MM.1S (cell line): ENCODE measurements at regions not wholly inside any gene's neighbourhood (a gene's known extent, or its start where the extent isn't known, plus 50 kb on each side); places are given as distances from the start of the nearest gene placed in this dataset.

Experiments
- DNase-seq: peaks from one replicate; pipeline ENCODE4 v3.0.0-alpha.2; 2015
- H2AFZ ChIP-seq: fragments of 300-600 bp; sonication (generic); 2 replicates; pipeline ENCODE4 v1.6.0; 2016; ENCODE audit warnings: antibody characterized with exemption, low read length
- H3F3A ChIP-seq: fragments of 300-600 bp; sonication (generic); 2 replicates; pipeline ENCODE4 v1.6.1; 2016; ENCODE audit warnings: mild to moderate bottlenecking, antibody characterized with exemption, low read length, moderate library complexity, mixed read lengths; ENCODE audit not compliant: insufficient read depth
- H3K27ac ChIP-seq: fragments of 300-600 bp; sonication (generic); 2 replicates; pipeline ENCODE4 v1.5.1; 2016; ENCODE audit warnings: mild to moderate bottlenecking, low read length
- H3K27me3 ChIP-seq: fragments of 300-600 bp; sonication (generic); replicated peaks from 2 replicates; pipeline ENCODE4 v1.6.0; 2016; ENCODE audit warnings: low read length; ENCODE audit not compliant: insufficient read depth
- H3K36me3 ChIP-seq: fragments of 300-600 bp; sonication (generic); replicated peaks from 2 replicates; pipeline ENCODE4 v1.6.1; 2016; ENCODE audit warnings: mild to moderate bottlenecking, low read length, mixed read lengths; ENCODE audit not compliant: insufficient read depth
- H3K4me1 ChIP-seq: fragments of 300-600 bp; sonication (generic); 2 replicates; pipeline ENCODE4 v1.6.1; 2016; ENCODE audit warnings: low read length, mixed read lengths
- H3K4me2 ChIP-seq: fragments of 300-600 bp; sonication (generic); 2 replicates; pipeline ENCODE4 v1.6.0; 2016; ENCODE audit warnings: low read depth, low read length
- H3K4me3 ChIP-seq: fragments of 300-600 bp; sonication (generic); 2 replicates; pipeline ENCODE4 v1.5.1; 2016; ENCODE audit warnings: low read length, mixed read lengths
- H3K79me2 ChIP-seq: fragments of 300-600 bp; sonication (generic); 2 replicates; pipeline ENCODE4 v1.6.1; 2016; ENCODE audit warnings: mixed run types, low read length, mixed read lengths
- H3K9ac ChIP-seq: fragments of 300-600 bp; sonication (generic); 2 replicates; pipeline ENCODE4 v1.6.1; 2016; ENCODE audit warnings: low read length, mixed read lengths
- H3K9me2 ChIP-seq: fragments of 300-600 bp; sonication (generic); replicated peaks from 2 replicates; pipeline ENCODE4 v1.6.1; 2016; ENCODE audit warnings: mild to moderate bottlenecking, low read length, mixed read lengths; ENCODE audit not compliant: insufficient read depth
- H3K9me3 ChIP-seq: fragments of 300-600 bp; sonication (generic); replicated peaks from 2 replicates; pipeline ENCODE4 v1.6.1; 2016; ENCODE audit warnings: mild to moderate bottlenecking, low read length, mixed read lengths; ENCODE audit not compliant: insufficient read depth
- H4K20me1 ChIP-seq: fragments of 300-600 bp; sonication (generic); 2 replicates; pipeline ENCODE4 v1.6.1; 2016; ENCODE audit warnings: mild to moderate bottlenecking, low read length, moderate library complexity, mixed read lengths; ENCODE audit not compliant: insufficient read depth
- EZH2 ChIP-seq: fragments of 300-600 bp; sonication (generic); optimal IDR thresholded peaks from 2 replicates; pipeline ENCODE3; 2017; ENCODE audit warnings: low read depth, mild to moderate bottlenecking, antibody characterized with exemption, low read length, mixed read lengths
- EZH2phosphoT487 ChIP-seq: fragments of 300-600 bp; sonication (generic); IDR thresholded peaks from 2 replicates; pipeline ENCODE4 v1.6.1; 2018; ENCODE audit warnings: antibody characterized with exemption, low read length
- TF ChIP-seq, protein P1 (sequence below): fragments of 300-600 bp; sonication (generic); IDR thresholded peaks from 2 replicates; pipeline ENCODE4 v1.5.1; 2016; ENCODE audit warnings: antibody characterized with exemption, low read length, mixed read lengths

GRCh38 chr4:187544461-187545053, 451.0 kb upstream of the ZFP42 start:
- H3K27me3 ChIP-seq = no peaks in the 10 kb centered on the region
- no peak overlapping the region for H3K9ac ChIP-seq
- H3F3A ChIP-seq = no peaks in the 10 kb centered on the region
- no peak overlapping the region for H3K4me2 ChIP-seq
- no peaks in the 10 kb centered on the region for H3K36me3 ChIP-seq
- H3K9me3 ChIP-seq = no peaks in the 10 kb centered on the region
- no peak for TF ChIP-seq EZH2phosphoT487
- no peak for TF ChIP-seq EZH2
- TF ChIP-seq, protein P1, sequence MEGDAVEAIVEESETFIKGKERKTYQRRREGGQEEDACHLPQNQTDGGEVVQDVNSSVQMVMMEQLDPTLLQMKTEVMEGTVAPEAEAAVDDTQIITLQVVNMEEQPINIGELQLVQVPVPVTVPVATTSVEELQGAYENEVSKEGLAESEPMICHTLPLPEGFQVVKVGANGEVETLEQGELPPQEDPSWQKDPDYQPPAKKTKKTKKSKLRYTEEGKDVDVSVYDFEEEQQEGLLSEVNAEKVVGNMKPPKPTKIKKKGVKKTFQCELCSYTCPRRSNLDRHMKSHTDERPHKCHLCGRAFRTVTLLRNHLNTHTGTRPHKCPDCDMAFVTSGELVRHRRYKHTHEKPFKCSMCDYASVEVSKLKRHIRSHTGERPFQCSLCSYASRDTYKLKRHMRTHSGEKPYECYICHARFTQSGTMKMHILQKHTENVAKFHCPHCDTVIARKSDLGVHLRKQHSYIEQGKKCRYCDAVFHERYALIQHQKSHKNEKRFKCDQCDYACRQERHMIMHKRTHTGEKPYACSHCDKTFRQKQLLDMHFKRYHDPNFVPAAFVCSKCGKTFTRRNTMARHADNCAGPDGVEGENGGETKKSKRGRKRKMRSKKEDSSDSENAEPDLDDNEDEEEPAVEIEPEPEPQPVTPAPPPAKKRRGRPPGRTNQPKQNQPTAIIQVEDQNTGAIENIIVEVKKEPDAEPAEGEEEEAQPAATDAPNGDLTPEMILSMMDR = no peak
- no peak overlapping the region for H2AFZ ChIP-seq
- H3K27ac ChIP-seq = no peak overlapping the region
- H3K4me1 ChIP-seq = no peaks in the 10 kb centered on the region
- H3K4me3 ChIP-seq = no peak overlapping the region
- H4K20me1 ChIP-seq = no peaks in the 10 kb centered on the region
- no peaks in the 10 kb centered on the region for H3K79me2 ChIP-seq
- no peaks in the 10 kb centered on the region for H3K9me2 ChIP-seq
- no peak for DNase-seq

- Histone ChIP-seq H4K20me1 (no peaks in the 10 kb centered on the region), H2AFZ (no peak overlapping the region)
These were observed 448.3 kb upstream of the ZFP42 start for GRCh38 chr4:187547316-187547715.

DNA sequence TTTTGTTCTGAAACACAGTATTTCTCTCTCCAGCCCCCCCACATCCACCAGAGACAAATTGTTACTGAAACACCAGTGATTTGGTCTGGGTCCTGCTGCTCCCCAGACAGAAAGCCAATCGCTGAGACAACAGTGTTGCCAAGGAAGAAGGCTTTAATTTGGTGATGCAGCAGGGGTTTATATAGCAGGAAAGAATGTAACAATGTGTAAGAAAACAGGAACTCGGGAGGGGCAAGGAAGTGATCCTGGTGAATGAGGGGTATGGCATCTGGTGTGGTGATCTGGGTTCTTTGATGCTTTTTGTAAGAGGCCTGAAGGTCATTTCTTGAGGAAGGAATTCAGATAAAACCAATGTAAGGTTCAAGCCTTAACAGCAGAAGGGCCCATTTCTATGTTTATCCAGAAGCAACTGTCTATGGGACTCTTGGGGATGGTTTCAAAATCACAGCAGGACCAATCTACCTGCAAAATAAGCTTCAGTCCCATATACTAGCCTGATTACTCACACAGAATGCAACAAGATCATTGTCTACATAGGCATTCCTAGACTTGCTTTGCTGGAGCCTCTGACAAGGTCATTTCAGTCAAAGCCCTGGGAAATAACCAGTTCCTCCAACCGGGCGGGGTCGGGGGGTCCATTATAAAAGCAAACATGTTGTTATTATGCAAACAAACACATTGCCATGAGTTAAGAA, 445.2 kb upstream of the ZFP42 start:
- Histone ChIP-seq H3F3A (no peaks in the 10 kb centered on the region), H3K27me3 (no peaks in the 10 kb centered on the region), H3K27ac (no peak overlapping the region), H3K9ac (no peak overlapping the region), H2AFZ (no peak overlapping the region), H3K4me2 (no peak overlapping the region), H3K4me3 (no peak overlapping the region), H3K4me1 (no peaks in the 10 kb centered on the region), H3K79me2 (no peaks in the 10 kb centered on the region), H3K36me3 (no peaks in the 10 kb centered on the region), H4K20me1 (no peaks in the 10 kb centered on the region), H3K9me3 (no peaks in the 10 kb centered on the region), H3K9me2 (no peaks in the 10 kb centered on the region)
- DNase-seq = no peak
- TF ChIP-seq EZH2 (no peak), EZH2phosphoT487 (no peak)
- TF ChIP-seq, protein P1 = no peak

More at GRCh38 chr4:187547316-187547715, 448.3 kb upstream of the ZFP42 start:
- H3K4me3 ChIP-seq = no peak overlapping the region
- H3K4me2 ChIP-seq = no peak overlapping the region
- no peaks in the 10 kb centered on the region for H3K9me2 ChIP-seq
- no peaks in the 10 kb centered on the region for H3F3A ChIP-seq
- H3K79me2 ChIP-seq = no peaks in the 10 kb centered on the region
- TF ChIP-seq EZH2 = no peak
- TF ChIP-seq EZH2phosphoT487 = no peak
- TF ChIP-seq, protein P1 = no peak
- no peaks in the 10 kb centered on the region for H3K4me1 ChIP-seq
- no peaks in the 10 kb centered on the region for H3K27me3 ChIP-seq
- H3K27ac ChIP-seq = no peak overlapping the region
- DNase-seq = no peak
- no peak overlapping the region for H3K9ac ChIP-seq
- H3K9me3 ChIP-seq = no peaks in the 10 kb centered on the region
- no peaks in the 10 kb centered on the region for H3K36me3 ChIP-seq
